ENCODE measurements at regions not wholly inside any gene's neighbourhood (a gene's known extent, or its start where the extent isn't known, plus 50 kb on each side); places are given as distances from the start of the nearest gene placed in this dataset.

- no peak for TF ChIP-seq TAF1 (IDR thresholded peaks at IDR 0.05; ENCODE audit: borderline replicate concordance, low read depth, low read length)
- no peak for TF ChIP-seq FOXM1 (IDR thresholded peaks at IDR 0.05; ENCODE audit: low read depth)
- TF ChIP-seq USF2 (IDR thresholded peaks at IDR 0.05; ENCODE audit: borderline replicate concordance, low read depth, low read length), result no peak
- no peak for TF ChIP-seq TCF12 (IDR thresholded peaks at IDR 0.05)
- TF ChIP-seq CTCF (IDR thresholded peaks at IDR 0.05), result no peak
- TF ChIP-seq MAX (IDR thresholded peaks at IDR 0.05; ENCODE audit: low read depth), result no peak
- no peak for TF ChIP-seq EP300 (IDR thresholded peaks at IDR 0.05; ENCODE audit: borderline replicate concordance in 1 of 2, low read depth in 1 of 2, low read length in 1 of 2)
- no peak for TF ChIP-seq EZH2phosphoT487 (IDR thresholded peaks at IDR 0.05; ENCODE audit: borderline replicate concordance, low read depth)
- TF ChIP-seq SIN3A (IDR thresholded peaks at IDR 0.05; ENCODE audit: borderline replicate concordance, low read depth, low read length), result no peak
- no peak for TF ChIP-seq POLR2AphosphoS5 (IDR thresholded peaks at IDR 0.05; ENCODE audit: low read depth, low read length)
- TF ChIP-seq RFX5 (IDR thresholded peaks at IDR 0.05; ENCODE audit: low read length), result no peak
- TF ChIP-seq ZBTB33 (IDR thresholded peaks at IDR 0.05; ENCODE audit: borderline replicate concordance, low read depth), result no peak
- no peak for TF ChIP-seq SMC3 (IDR thresholded peaks at IDR 0.05; ENCODE audit: low read depth, low read length)
- no peak for TF ChIP-seq RAD21 (IDR thresholded peaks at IDR 0.05; ENCODE audit: low read length)
Observed at GRCh38 chr1:221138516-221138915, 259.3 kb downstream of the HLX start.
